GM12878 (cell line): ENCODE measurements at regions not wholly inside any gene's neighbourhood (a gene's known extent, or its start where the extent isn't known, plus 50 kb on each side); places are given as distances from the start of the nearest gene placed in this dataset. TPM values are rescaled to one million over a fixed set of nuclear protein-coding genes. Genes with fewer than 3 reads are reported as not detected.

Experiments used
- BCLAF1 ChIP-seq: fragments of 450-650 bp; IDR thresholded peaks from 2 replicates; pipeline ENCODE4 v1.6.1; 2017; ENCODE audit warnings: antibody characterized with exemption, mild to moderate bottlenecking, moderate library complexity
- BMI1 ChIP-seq: fragments of 450-650 bp; IDR thresholded peaks from 2 replicates; pipeline ENCODE4 v1.6.1; 2016; ENCODE audit warnings: mild to moderate bottlenecking, moderate library complexity, borderline replicate concordance
- small RNA-seq: library from RNA; depleted of rRNA; stranded (forward); fragments of <200 nt; gene quantifications from one replicate; pipeline ENCODE3, GENCODE V24; 2014

- TF ChIP-seq BCLAF1: no peak
- TF ChIP-seq BMI1: no peak
These were observed 50.0 kb upstream of the PTPN1 start (continued) for GRCh38 chr20:50460115-50460607.

Small RNA genes in the stretch of these regions (small RNA-seq; reads per million reads assigned to genes)
- gene RN7SL636P: not detected
